ENCODE measurements at regions not wholly inside any gene's neighbourhood (a gene's known extent, or its start where the extent isn't known, plus 50 kb on each side); places are given as distances from the start of the nearest gene placed in this dataset.

- TF ChIP-seq POLR2A (IDR thresholded peaks at IDR 0.05) (no peak), CTCF (IDR thresholded peaks at IDR 0.05 in 8 of 11, conservative IDR thresholded peaks at IDR 0.05 in 3 of 11) (no peak), POLR2AphosphoS5 (IDR thresholded peaks at IDR 0.05) (no peak)
These were observed 65.1 kb upstream of the VSTM2A start for GRCh38 chr7:54477083-54477482.

Data from spleen (tissue), 7 donors.